IMR-90 (cell line): ENCODE measurements at regions not wholly inside any gene's neighbourhood (a gene's known extent, or its start where the extent isn't known, plus 50 kb on each side); places are given as distances from the start of the nearest gene placed in this dataset.

Source experiments
- ATAC-seq: fragments of 200-7000 bp; cut with Tn5 transposase; 2 replicates; pipeline ENCODE4 v1.9.1; 2020; ENCODE audit warnings: low read depth, mild to moderate bottlenecking, moderate library complexity
- BruUV-seq: library from RNA; stranded (reverse); fragments of 400-500 nt; replicated peaks from 2 replicates; lab custom pipeline; 2021; lab: Mats Ljungman, UMichigan
- CTCF ChIA-PET: fragments of 300-600 bp; formaldehyde crosslinking; extraction: SDS; loops from one replicate; lab custom pipeline; 2021; ENCODE audit warnings: antibody characterized with exemption; lab: Yijun Ruan, JAX
- POLR2A ChIA-PET: fragments of 300-600 bp; sonication (Branson Sonifier 250); formaldehyde crosslinking; loops from one replicate; lab custom pipeline; 2022; ENCODE audit warnings: antibody characterized with exemption; ENCODE audit not compliant: unreplicated experiment; lab: Charles Lee
- DNase-seq: peaks from one replicate; pipeline ENCODE4 v3.0.0; 2013
- H2AFZ ChIP-seq: replicated peaks from 2 replicates; pipeline ENCODE3; 2013; ENCODE audit warnings: low read length, mild to moderate bottlenecking; ENCODE audit not compliant: poor library complexity
- H2AK5ac ChIP-seq: 2 replicates; pipeline ENCODE4 v1.6.1; 2013; ENCODE audit warnings: low read depth, low read length, inconsistent platforms
- H2AK9ac ChIP-seq: replicated peaks from 2 replicates; pipeline ENCODE3; 2013; ENCODE audit warnings: mild to moderate bottlenecking, low read depth, low read length, moderate library complexity; ENCODE audit not compliant: poor library complexity
- H2BK120ac ChIP-seq: 2 replicates; pipeline ENCODE4 v1.6.1; 2013; ENCODE audit warnings: low read depth, low read length, inconsistent platforms
- H2BK15ac ChIP-seq: 3 replicates; pipeline ENCODE4 v1.6.1; 2013; ENCODE audit warnings: low read depth, low read length, inconsistent platforms
- H2BK20ac ChIP-seq: 2 replicates; pipeline ENCODE4 v1.6.1; 2013; ENCODE audit warnings: low read depth, mild to moderate bottlenecking, inconsistent platforms, low read length, moderate library complexity
- H2BK5ac ChIP-seq: 2 replicates; pipeline ENCODE4 v1.6.1; 2013; ENCODE audit warnings: mild to moderate bottlenecking, low read depth, low read length, inconsistent platforms; ENCODE audit not compliant: poor library complexity, severe bottlenecking
- H3K14ac ChIP-seq: replicated peaks from 2 replicates; pipeline ENCODE4 v1.6.1; 2013; ENCODE audit warnings: low read depth, low read length, inconsistent platforms
- H3K18ac ChIP-seq: 2 replicates; pipeline ENCODE4 v1.6.1; 2013; ENCODE audit warnings: low read depth, low read length, control low read depth
- H3K23ac ChIP-seq: 2 replicates; pipeline ENCODE4 v1.6.1; 2013; ENCODE audit warnings: low read depth, low read length, inconsistent platforms
- H3K27ac ChIP-seq: 2 replicates; pipeline ENCODE4 v1.5.1; 2013; ENCODE audit warnings: mild to moderate bottlenecking, control low read depth, low read length; ENCODE audit not compliant: insufficient read depth
- H3K27me3 ChIP-seq: 2 replicates; pipeline ENCODE4 v1.6.1; 2013; ENCODE audit warnings: low read length; ENCODE audit not compliant: control insufficient read depth, insufficient read depth
- H3K36me3 ChIP-seq: 2 replicates; pipeline ENCODE4 v1.6.1; 2013; ENCODE audit warnings: low read length, mixed read lengths; ENCODE audit not compliant: control insufficient read depth, insufficient read depth
- H3K4ac ChIP-seq: 2 replicates; pipeline ENCODE4 v1.6.1; 2013; ENCODE audit warnings: low read depth, low read length, inconsistent platforms
- H3K4me1 ChIP-seq: 2 replicates; pipeline ENCODE4 v1.6.1; 2013; ENCODE audit warnings: low read length, mixed read lengths; ENCODE audit not compliant: control insufficient read depth, insufficient read depth
- H3K4me2 ChIP-seq: 2 replicates; pipeline ENCODE4 v1.6.1; 2013; ENCODE audit warnings: low read depth, mild to moderate bottlenecking, control low read depth, low read length, moderate library complexity
- H3K4me3 ChIP-seq: 2 replicates; pipeline ENCODE4 v1.5.1; 2013; ENCODE audit warnings: low read depth, mild to moderate bottlenecking, control low read depth, low read length, moderate library complexity; ENCODE audit not compliant: insufficient read depth
- H3K56ac ChIP-seq: 2 replicates; pipeline ENCODE4 v1.6.1; 2013; ENCODE audit warnings: low read length, inconsistent platforms; ENCODE audit not compliant: insufficient read depth; ENCODE audit errors: extremely low read depth
- H3K79me1 ChIP-seq, 2 experiments: 2 replicates each; pipeline ENCODE4 v1.6.1; 2013; ENCODE audit warnings: low read length in 2 of 2, inconsistent platforms in 1 of 2, low read depth in 1 of 2
- H3K9ac ChIP-seq: 2 replicates; pipeline ENCODE4 v1.6.1; 2013; ENCODE audit warnings: low read depth, low read length, control low read depth
- H3K9me1 ChIP-seq: 2 replicates; pipeline ENCODE4 v1.6.1; 2013; ENCODE audit warnings: low read length, inconsistent platforms; ENCODE audit not compliant: insufficient read depth
- H3K9me3 ChIP-seq: 2 replicates; pipeline ENCODE4 v1.6.1; 2013; ENCODE audit warnings: low read length; ENCODE audit not compliant: control insufficient read depth, insufficient read depth
- H4K20me1 ChIP-seq: 2 replicates; pipeline ENCODE4 v1.6.1; 2013; ENCODE audit warnings: low read length, inconsistent platforms; ENCODE audit not compliant: insufficient read depth
- H4K5ac ChIP-seq: 2 replicates; pipeline ENCODE4 v1.6.1; 2013; ENCODE audit warnings: mild to moderate bottlenecking, low read depth, low read length, control low read depth
- H4K8ac ChIP-seq, 2 experiments: 2 replicates each; pipeline ENCODE4 v1.6.1; 2013; ENCODE audit warnings: low read depth in 2 of 2, low read length in 2 of 2, control low read depth in 1 of 2, inconsistent platforms in 1 of 2
- H4K91ac ChIP-seq: 2 replicates; pipeline ENCODE4 v1.6.1; 2013; ENCODE audit warnings: low read depth, low read length, inconsistent platforms; ENCODE audit not compliant: insufficient read depth
- CHD1 ChIP-seq: IDR thresholded peaks from 2 replicates; pipeline ENCODE4 v1.6.1; 2012; ENCODE audit warnings: low read depth, low read length, improper control_type of control experiment
- FOS ChIP-seq: fragments of 150-350 bp; IDR thresholded peaks from 2 replicates; pipeline ENCODE4 v1.6.1; 2016; ENCODE audit warnings: low read depth, low read length
- MAZ ChIP-seq: IDR thresholded peaks from 2 replicates; pipeline ENCODE4 v1.6.1; 2012; ENCODE audit warnings: low read depth, mild to moderate bottlenecking, low read length, improper control_type of control experiment, moderate library complexity, borderline replicate concordance
- NFE2L2 ChIP-seq: fragments of 150-350 bp; IDR thresholded peaks from 2 replicates; pipeline ENCODE4 v1.6.1; 2016; ENCODE audit warnings: low read depth, mild to moderate bottlenecking, low read length
- RAD21 ChIP-seq: IDR thresholded peaks from 2 replicates; pipeline ENCODE4 v1.6.1; 2012; ENCODE audit warnings: low read length, improper control_type of control experiment
- WGBS, 2 experiments: methylation state at CpG; one replicate each; pipeline versions ENCODE4 v1.1.5 to v1.1.7; 2013; ENCODE audit warnings: missing lambda C conversion rate in 2 of 2; ENCODE audit not compliant: insufficient read length in 1 of 2; ENCODE audit errors: extremely low coverage in 2 of 2; 5-methylcytosine and 5-hydroxymethylcytosine counted together
- dilution Hi-C: fragments of 300-500 bp; cut with HindIII; formaldehyde crosslinking; loops from one replicate; pipeline ENCODE4 v1.14.3; 2018; ENCODE audit warnings: low sequenced_read_pairs; ENCODE audit not compliant: unreplicated experiment
- in situ Hi-C: fragments of 300-500 bp; cut with MboI; formaldehyde crosslinking; loops from 3 replicates; pipeline ENCODE4 v1.14.3; 2019; ENCODE audit warnings: low sequenced_read_pairs, inconsistent platforms, mixed read lengths
- intact Hi-C: fragments of 100-400 bp; cut with micrococcal nuclease; formaldehyde crosslinking; loops from 2 replicates; pipeline ENCODE4 v1.10.0; 2022

DNA sequence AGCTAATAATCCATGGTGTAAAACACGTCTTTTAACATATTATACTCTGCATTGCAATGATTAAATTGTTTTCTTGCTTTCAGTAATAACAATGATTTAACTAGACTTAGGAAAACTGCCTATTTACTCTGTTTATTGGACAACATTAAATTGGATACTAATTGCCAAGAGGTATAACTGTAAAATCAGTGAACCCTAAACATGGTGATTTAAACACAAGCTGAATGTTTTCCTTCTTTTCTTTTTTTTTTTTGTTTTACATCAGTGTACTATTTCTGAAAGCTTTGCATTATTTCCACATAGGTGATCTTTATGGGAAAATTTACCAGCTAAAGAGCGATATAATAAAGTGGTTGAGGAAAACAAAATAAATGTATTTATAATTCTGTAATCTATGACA lies 276.7 kb downstream of the PCDH7 start:
- Histone ChIP-seq H3K9ac (no peak overlapping the region), H3K4ac (no peak overlapping the region), H3K4me1 (no peaks in the 10 kb centered on the region), H3K18ac (no peak overlapping the region), H3K4me3 (no peak overlapping the region), H3K27me3 (no peaks in the 10 kb centered on the region), H4K8ac (no peak overlapping the region), H3K9me3 (no peaks in the 10 kb centered on the region), H3K56ac (no peak overlapping the region), H4K91ac (no peak overlapping the region), H3K9me1 (no peaks in the 10 kb centered on the region), H3K36me3 (no peaks in the 10 kb centered on the region), H2BK15ac (no peak overlapping the region), H2BK120ac (no peak overlapping the region), H3K14ac (no peak overlapping the region), H2BK5ac (no peak overlapping the region), H3K23ac (no peak overlapping the region), H3K79me1 (no peaks in the 10 kb centered on the region), H4K5ac (no peak overlapping the region), H4K20me1 (no peaks in the 10 kb centered on the region), H2AK5ac (no peak overlapping the region), H3K27ac (no peak overlapping the region), H3K4me2 (no peak overlapping the region), H2BK20ac (no peak overlapping the region), H2AFZ (no peak overlapping the region), H2AK9ac (no peak overlapping the region)
- ChIA-PET CTCF (interaction anchor here (0.6 to 1.0 kb wide), 2 partner anchors 24 to 31 kb away, joined by 3 to 8 read pairs; no protein-coding TSS in a partner anchor), POLR2A (no interaction called here)
- BruUV-seq = no TSS peak
- dilution Hi-C loops (no loop called here), in situ Hi-C loops (no loop called here), intact Hi-C loops (no loop called here)
- ATAC-seq (no peak), DNase-seq (no peak)
- WGBS, 2 experiments = no CpG with 5 or more reads among the region's 2 CpGs
- TF ChIP-seq RAD21 (no peak), CHD1 (no peak), MAZ (no peak), FOS (no peak), NFE2L2 (no peak)
